Sigmoid colon (tissue), 4 donors: ENCODE measurements at regions not wholly inside any gene's neighbourhood (a gene's known extent, or its start where the extent isn't known, plus 50 kb on each side); places are given as distances from the start of the nearest gene placed in this dataset.
A peak's percentile ranks its signal among the peaks of the same experiment; 100 is the strongest.

ENCODE experiments used
- CTCF ChIP-seq, 4 experiments: fragments of 450-650 bp in 3 of 4; fragments of 200-600 bp in 1 of 4; IDR thresholded peaks; one replicate each; pipeline ENCODE4 v1.5.1; 2016 to 2019; ENCODE audit warnings: antibody characterized with exemption in 4 of 4, mild to moderate bottlenecking in 3 of 4, moderate library complexity in 2 of 4
- POLR2A ChIP-seq, 2 donors: fragments of 450-650 bp; IDR thresholded peaks; one replicate each; pipeline ENCODE4 v1.6.1; 2016; ENCODE audit warnings: antibody characterized with exemption in 2 of 2, mild to moderate bottlenecking in 2 of 2, moderate library complexity in 2 of 2
- POLR2AphosphoS5 ChIP-seq, 4 donors: sonication (generic); formaldehyde crosslinking; IDR thresholded peaks; one replicate each; pipeline ENCODE4 v1.6.1; 2017; ENCODE audit warnings: antibody characterized with exemption in 4 of 4

GRCh38 chr2:67065046-67065445 lies 332.1 kb upstream of the ETAA1 start:
- no peak for TF ChIP-seq CTCF (IDR thresholded peaks at IDR 0.05)
- no peak for TF ChIP-seq POLR2A (IDR thresholded peaks at IDR 0.05)
- TF ChIP-seq POLR2AphosphoS5 (IDR thresholded peaks at IDR 0.05): peak; percentile 73 to 82 (median 77)
